NCI-H748 (cell line): ENCODE measurements at regions not wholly inside any gene's neighbourhood (a gene's known extent, or its start where the extent isn't known, plus 50 kb on each side); places are given as distances from the start of the nearest gene placed in this dataset.
"Not testable (repeated sequence)": the region's sequence is repeated elsewhere in the genome, so short reads cannot be mapped to it uniquely, and the experiment has no call there.

Experiments used
- DNase-seq: peaks from one replicate; lab custom pipeline; 2025; ENCODE audit not compliant: unreplicated experiment; lab: John Stamatoyannopoulos, UW

- not testable (repeated sequence) for DNase-seq
Observed at GRCh38 chr17:21514567-21514966, 138.4 kb downstream of the KCNJ12 start.

GRCh38 chr17:21517538-21518293 lies 141.6 kb downstream of the KCNJ12 start:
- no peak for DNase-seq

GRCh38 chr17:21522755-21523336 lies 146.7 kb downstream of the KCNJ12 start:
- no peak for DNase-seq

DNA sequence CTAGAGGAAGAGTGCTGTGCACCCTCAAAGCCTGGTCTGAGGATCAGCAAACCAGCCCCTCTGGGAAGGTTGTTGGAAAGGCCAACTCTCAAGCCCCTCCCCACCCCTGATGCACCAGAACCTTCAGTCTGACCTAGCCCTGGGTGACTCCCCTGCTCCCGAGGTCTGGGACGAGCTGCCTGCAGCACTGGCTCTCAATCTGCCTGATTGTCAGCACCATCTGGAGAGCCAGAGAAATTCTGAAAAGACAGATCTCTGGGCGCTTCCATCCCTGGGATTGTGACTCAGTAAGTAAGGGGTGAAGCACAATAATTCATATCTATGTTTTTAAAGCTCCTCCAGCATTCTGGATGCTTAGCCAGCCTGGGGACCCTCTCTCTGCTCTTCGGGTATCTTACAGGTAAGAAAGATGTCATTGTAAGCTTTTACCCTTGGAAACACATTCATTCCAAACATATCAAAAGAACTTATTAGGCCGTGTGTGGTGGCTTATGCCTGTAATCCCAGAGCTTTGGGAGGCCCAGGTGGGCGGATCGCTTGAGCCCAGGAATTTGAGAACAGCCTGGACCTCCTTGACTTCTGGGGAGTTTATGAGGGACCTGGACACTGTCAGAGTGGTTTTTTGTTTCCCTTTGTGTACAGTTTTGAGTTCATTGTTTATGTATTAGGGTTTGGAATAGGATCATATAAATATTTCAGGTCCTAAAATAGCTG lies 147.5 kb downstream of the KCNJ12 start:
- DNase-seq: no peak

- no peak for DNase-seq
Observed at GRCh38 chr17:21524211-21524591, 148.0 kb downstream of the KCNJ12 start.

DNA sequence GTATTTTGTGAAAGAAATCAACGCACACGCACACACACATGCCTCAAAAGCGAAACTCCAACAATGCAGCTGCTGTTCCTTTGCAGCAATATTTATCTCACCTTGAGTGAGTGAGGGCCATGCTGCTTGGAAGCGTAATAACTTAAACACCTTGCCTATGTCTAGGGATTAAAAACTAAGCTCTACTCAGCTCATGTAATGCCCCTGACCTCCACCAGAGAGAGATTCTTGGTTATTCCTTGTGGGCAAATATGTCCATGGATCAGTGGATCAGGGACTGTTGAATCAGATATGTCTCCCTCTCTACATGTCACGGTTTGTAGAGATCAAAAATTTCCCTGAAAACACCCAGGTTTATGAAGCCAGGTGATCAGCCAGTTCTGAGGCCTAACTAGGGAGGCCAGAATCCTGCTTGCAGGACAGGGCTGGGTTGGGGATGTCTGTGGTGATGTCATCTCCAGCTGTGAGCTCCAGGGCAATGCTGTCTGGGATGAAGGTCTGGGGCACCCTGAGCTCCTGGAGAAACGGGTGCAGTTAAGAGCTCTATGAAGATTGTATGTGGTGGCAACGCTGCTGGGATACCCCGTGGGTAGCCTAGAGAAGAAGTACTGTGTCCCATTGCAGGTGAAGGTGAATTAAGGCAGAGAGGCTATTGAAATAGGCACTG lies 149.4 kb downstream of the KCNJ12 start:
- DNase-seq: no peak

DNA sequence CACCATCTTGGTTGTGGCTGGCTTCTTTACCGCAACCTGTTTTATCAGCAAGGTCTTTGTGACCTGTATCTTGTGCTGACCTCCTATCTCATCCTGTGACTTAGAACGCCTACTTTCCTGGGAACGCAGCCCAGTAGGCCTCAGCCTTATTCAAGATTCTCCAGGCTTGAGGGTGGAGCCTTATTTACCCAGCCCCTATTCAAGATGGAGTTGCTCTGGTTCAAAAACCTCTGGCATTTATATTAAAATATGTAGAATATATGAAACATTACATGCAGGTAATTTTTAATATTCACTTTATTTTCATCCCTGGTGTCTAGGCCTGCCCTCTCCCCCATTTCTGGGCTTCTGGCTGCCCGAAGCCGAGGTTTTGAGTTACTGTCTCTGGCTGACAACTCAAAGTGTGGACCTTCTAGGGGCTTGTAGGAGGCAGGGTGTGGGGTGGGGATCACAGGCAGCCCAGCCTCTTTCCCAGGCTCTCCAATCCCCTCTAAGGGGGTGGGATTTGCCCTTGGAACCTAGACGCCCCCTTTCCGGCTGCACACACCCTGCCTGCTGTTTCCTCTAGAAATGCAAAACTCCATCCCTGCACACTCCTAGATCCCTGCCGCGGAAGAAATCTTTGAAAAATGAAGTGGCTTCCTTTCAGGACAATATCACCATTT lies 152.0 kb downstream of the KCNJ12 start:
- no peak for DNase-seq

GRCh38 chr17:21530311-21530710 lies 154.2 kb downstream of the KCNJ12 start:
- no peak for DNase-seq

DNA sequence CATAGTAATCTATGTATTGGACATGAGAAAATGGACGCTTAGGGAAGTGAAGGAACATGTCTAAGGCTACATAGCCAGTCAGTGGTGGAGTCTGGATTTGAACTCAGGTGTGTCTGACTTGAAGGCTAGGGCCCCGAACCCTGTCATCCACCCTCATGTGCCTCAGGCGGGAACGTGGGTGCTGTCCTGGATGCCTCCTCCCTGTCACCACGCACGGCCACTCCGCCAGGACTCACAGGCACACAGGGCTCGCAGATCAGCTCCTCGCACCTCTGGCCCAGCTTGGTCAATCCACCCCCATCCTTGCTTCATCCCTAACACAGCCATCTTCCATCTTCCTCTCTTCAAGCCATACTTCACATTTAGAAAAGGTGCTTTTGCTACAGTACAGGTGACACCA lies 154.7 kb downstream of the KCNJ12 start:
- DNase-seq: no peak

- no peak for DNase-seq
Observed at GRCh38 chr17:21532763-21533385, 156.7 kb downstream of the KCNJ12 start.

GRCh38 chr17:21535686-21536375 lies 156.5 kb upstream of the KCNJ18 start:
- no peak for DNase-seq

GRCh38 chr17:21537302-21537701 lies 155.0 kb upstream of the KCNJ18 start:
- no peak for DNase-seq

DNA sequence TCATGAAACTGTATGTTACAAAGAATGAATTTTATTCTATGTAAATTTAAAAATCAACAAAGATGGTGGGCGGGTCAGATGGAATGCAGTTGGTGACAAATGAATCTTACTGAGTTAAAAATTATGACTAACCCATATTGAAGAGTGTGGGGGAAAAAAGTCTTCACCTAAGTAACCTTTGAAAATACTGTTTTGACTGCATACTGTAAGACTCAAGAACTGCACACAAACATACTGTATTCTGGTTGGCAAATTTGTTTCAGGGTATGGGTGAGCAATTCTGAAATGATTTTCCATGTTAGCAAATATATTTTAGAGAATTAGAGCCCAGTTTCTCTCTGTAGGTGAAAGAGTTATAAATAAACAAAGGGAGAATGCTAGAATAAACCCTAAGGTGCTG lies 153.7 kb upstream of the KCNJ18 start:
- no peak for DNase-seq

DNA sequence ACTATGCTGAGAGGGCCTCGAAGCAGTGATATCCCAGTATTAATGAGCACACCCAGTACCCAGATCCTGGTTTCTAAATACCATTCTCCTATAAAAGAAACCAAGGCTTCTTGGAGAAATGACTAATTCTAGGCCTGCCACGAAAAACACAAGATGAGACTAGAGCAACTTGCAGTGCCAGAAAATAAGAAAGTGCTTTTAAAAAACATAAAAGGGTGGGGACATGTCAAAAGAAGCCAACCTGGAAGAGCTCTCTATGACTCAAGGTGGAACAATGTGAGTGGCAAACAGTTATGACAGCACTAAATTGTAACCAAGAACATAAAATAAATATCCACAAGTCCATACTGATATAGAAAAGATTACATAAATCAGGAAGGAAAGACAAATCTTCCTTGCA lies 153.2 kb upstream of the KCNJ18 start:
- DNase-seq: no peak

- no peak for DNase-seq
Observed at GRCh38 chr17:21540502-21540901, 151.8 kb upstream of the KCNJ18 start.

DNA sequence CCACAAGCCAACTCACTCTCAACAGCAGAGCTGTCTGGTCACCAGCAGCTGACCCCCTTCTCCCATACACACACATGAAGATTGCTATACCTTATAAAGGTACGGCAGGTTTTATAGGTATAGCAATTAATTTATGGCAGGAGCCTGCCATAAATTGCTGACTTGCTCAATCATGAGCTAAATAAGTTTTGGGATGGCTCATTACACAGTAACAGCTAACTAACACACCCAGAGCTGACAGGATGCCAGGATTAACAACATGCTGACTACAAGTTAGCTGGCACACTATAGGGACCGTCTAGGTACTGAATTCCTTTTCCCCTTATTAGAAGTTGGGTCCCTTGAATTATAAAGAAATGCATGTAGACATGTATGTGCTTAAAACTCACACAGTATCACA lies 150.3 kb upstream of the KCNJ18 start:
- DNase-seq: no peak

- no peak for DNase-seq
Observed at GRCh38 chr17:21542991-21543390, 149.3 kb upstream of the KCNJ18 start.

- DNase-seq: no peak
Observed at GRCh38 chr17:21545064-21545463, 147.3 kb upstream of the KCNJ18 start.

- no peak for DNase-seq
Observed at GRCh38 chr17:21548236-21548635, 144.1 kb upstream of the KCNJ18 start.

DNA sequence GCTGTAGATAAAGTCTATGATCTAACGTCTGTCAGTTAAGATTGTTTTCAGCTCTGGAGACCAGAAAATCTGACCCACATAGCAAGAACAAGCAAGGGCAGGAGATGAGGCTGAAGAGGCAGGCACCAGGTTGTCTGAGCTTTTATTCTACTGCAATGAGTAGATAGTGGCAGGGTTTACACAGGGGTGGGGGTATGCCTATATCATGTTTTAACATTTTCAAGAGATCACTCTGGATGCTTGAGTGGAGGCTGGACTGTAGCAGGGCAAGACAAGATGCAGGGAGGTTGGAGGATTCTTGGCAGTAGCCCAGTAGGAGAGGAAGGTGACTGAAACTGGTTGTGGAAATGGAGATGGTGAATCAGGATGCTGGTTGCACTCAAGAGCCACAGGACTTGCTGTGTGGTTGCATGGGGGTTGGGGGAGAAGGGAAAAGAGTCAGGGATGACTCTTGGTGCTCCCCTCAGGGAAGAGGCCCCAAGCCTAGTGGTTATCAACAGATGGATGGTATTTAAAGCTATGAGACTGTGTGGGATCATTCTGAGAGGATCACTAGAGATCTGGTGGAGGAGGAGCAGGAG lies 143.1 kb upstream of the KCNJ18 start:
- DNase-seq: no peak
